ENCODE measurements at regions not wholly inside any gene's neighbourhood (a gene's known extent, or its start where the extent isn't known, plus 50 kb on each side); places are given as distances from the start of the nearest gene placed in this dataset.

GRCh38 chr2:225989809-225990208 lies 590.3 kb downstream of the NYAP2 start:
- TF ChIP-seq CTCF (IDR thresholded peaks at IDR 0.05; ENCODE audit: low read depth, low read length, missing control alignments) = no peak
- no peak overlapping the region for H3K4me3 ChIP-seq (replicated peaks; ENCODE audit: low read depth, low read length)
- no peak for DNase-seq (ENCODE audit: extremely low read depth, low read depth)

GRCh38 chr2:225980372-225980771 lies 580.9 kb downstream of the NYAP2 start:
- no peak for TF ChIP-seq CTCF (IDR thresholded peaks at IDR 0.05; ENCODE audit: low read depth, low read length, missing control alignments)
- DNase-seq (ENCODE audit: extremely low read depth, low read depth) = no peak
- no peak overlapping the region for H3K4me3 ChIP-seq (replicated peaks; ENCODE audit: low read depth, low read length)

DNA sequence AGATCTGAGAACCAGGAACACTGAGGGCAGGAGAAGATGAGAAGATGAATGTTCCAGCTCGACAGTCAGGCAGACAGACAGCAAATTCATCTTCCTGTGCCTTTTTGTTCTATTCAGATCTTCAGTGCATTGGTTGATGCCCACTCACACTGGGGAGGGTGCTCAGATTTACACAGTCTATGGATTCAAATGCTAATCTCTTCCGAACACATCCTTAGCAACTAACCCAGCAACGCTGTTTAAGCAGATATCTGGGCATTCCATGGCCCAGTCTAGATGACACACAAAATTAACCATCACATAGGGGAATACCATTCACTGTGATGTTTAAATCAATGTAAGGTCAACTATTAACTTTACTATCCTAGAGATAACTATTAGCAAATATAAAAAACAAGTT lies 571.9 kb downstream of the NYAP2 start:
- no peak for DNase-seq (ENCODE audit: extremely low read depth, low read depth)
- no peak overlapping the region for H3K4me3 ChIP-seq (replicated peaks; ENCODE audit: low read depth, low read length)
- no peak for TF ChIP-seq CTCF (IDR thresholded peaks at IDR 0.05; ENCODE audit: low read depth, low read length, missing control alignments)

- TF ChIP-seq CTCF (IDR thresholded peaks at IDR 0.05; ENCODE audit: low read depth, low read length, missing control alignments) = no peak
- no peak overlapping the region for H3K4me3 ChIP-seq (replicated peaks; ENCODE audit: low read depth, low read length)
- DNase-seq (ENCODE audit: extremely low read depth, low read depth) = no peak
Measured at GRCh38 chr2:225948903-225949302, 549.4 kb downstream of the NYAP2 start.

- DNase-seq (ENCODE audit: extremely low read depth, low read depth) = no peak
- TF ChIP-seq CTCF (IDR thresholded peaks at IDR 0.05; ENCODE audit: low read depth, low read length, missing control alignments) = no peak
- H3K4me3 ChIP-seq (replicated peaks; ENCODE audit: low read depth, low read length) = no peak overlapping the region
Measured at GRCh38 chr2:225938991-225939390, 539.5 kb downstream of the NYAP2 start.

- no peak for DNase-seq (ENCODE audit: extremely low read depth, low read depth)
- no peak for TF ChIP-seq CTCF (IDR thresholded peaks at IDR 0.05; ENCODE audit: low read depth, low read length, missing control alignments)
Measured at GRCh38 chr2:225937625-225938187, 538.2 kb downstream of the NYAP2 start.

DNA sequence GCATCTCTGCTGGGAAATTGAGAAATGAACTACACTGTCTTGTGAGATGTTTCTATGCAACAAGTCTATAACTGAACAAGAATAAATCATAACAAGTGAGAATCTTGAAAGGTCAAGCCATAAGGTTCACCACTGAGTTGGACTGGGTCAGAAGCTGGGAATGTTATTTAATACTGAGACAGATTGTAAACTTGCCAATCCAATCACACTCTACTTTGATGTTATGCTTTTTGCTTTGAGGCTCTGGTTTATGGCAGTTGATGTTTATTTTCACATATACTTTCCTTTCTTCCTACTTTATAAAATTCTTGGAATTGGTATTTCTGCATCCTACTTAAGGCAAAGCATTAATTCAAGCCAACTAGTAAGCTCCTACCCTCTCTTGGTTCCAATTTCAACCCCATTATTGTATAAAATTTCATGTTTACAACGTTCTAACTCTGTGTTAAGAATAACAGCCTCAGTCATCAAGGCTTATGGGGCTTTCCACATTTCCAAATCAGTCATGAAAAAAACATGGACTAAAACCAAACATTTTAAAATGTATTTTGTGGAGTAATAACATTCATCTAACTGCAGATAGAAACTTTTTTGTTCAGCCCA lies 533.4 kb downstream of the NYAP2 start:
- TF ChIP-seq CTCF (IDR thresholded peaks at IDR 0.05; ENCODE audit: low read depth, low read length, missing control alignments) = no peak
- no peak for DNase-seq (ENCODE audit: extremely low read depth, low read depth)
- H3K4me3 ChIP-seq (replicated peaks; ENCODE audit: low read depth, low read length) = no peak overlapping the region

More at GRCh38 chr2:225937625-225938187, 538.2 kb downstream of the NYAP2 start:
- H3K4me3 ChIP-seq (replicated peaks; ENCODE audit: low read depth, low read length) = no peak overlapping the region

Data from HFF-Myc (cell line).